Activated CD8-positive, alpha-beta T cell treated with anti-CD3 and anti-CD28 coated beads for 36 hours (primary cell): ENCODE measurements at regions not wholly inside any gene's neighbourhood (a gene's known extent, or its start where the extent isn't known, plus 50 kb on each side); places are given as distances from the start of the nearest gene placed in this dataset.
"Not testable (repeated sequence)": the region's sequence is repeated elsewhere in the genome, so short reads cannot be mapped to it uniquely, and the experiment has no call there.

Source experiments
- ATAC-seq: fragments of 200-7000 bp; cut with Tn5 transposase; one replicate; pipeline ENCODE4 v1.10.0; 2021; ENCODE audit warnings: mild to moderate bottlenecking, moderate library complexity
- CTCF ChIA-PET: fragments of 350-600 bp; sonication (Branson Sonifier 250); formaldehyde crosslinking; loops from one replicate; lab custom pipeline; 2021; ENCODE audit warnings: antibody characterized with exemption; lab: Charles Lee
- POLR2A ChIA-PET: fragments of 350-600 bp; sonication (Branson Sonifier 250); formaldehyde crosslinking; loops from one replicate; lab custom pipeline; 2021; ENCODE audit warnings: antibody characterized with exemption; lab: Charles Lee
- DNase-seq: peaks from one replicate; pipeline ENCODE4 v3.0.0-alpha.2; 2020
- H3K27ac Mint-ChIP-seq: one replicate; pipeline ENCODE4 v1.8.0; 2021; ENCODE audit warnings: mild to moderate bottlenecking, mixed read lengths
- H3K27me3 Mint-ChIP-seq: one replicate; pipeline ENCODE4 v1.8.0; 2021; ENCODE audit warnings: mixed read lengths
- H3K36me3 Mint-ChIP-seq: one replicate; pipeline ENCODE4 v1.8.0; 2021; ENCODE audit warnings: low read depth, mixed read lengths
- H3K4me1 Mint-ChIP-seq: one replicate; pipeline ENCODE4 v1.8.0; 2021; ENCODE audit warnings: low read depth, mixed read lengths
- H3K4me3 Mint-ChIP-seq: one replicate; pipeline ENCODE4 v1.8.0; 2021; ENCODE audit warnings: mild to moderate bottlenecking, moderate library complexity, mixed read lengths
- H3K9me3 Mint-ChIP-seq: one replicate; pipeline ENCODE4 v1.8.0; 2021; ENCODE audit warnings: mixed read lengths
- CTCF ChIP-seq: fragments of 200-600 bp; IDR thresholded peaks from one replicate; pipeline ENCODE4 v1.8.0; 2022; ENCODE audit warnings: antibody characterized with exemption, mild to moderate bottlenecking
- intact Hi-C: fragments of 100-400 bp; cut with micrococcal nuclease; formaldehyde crosslinking; loops from one replicate; pipeline ENCODE4 v1.10.0; 2022

- Mint-ChIP-seq H3K27me3 (no peaks in the 10 kb centered on the region), H3K27ac (no peak overlapping the region), H3K9me3 (peaks cover 10% of the 10 kb centered on the region), H3K4me3 (no peak overlapping the region), H3K36me3 (no peaks in the 10 kb centered on the region), H3K4me1 (no peaks in the 10 kb centered on the region)
- no peak for DNase-seq
- TF ChIP-seq CTCF: no peak
- intact Hi-C loops: no loop called here
- ChIA-PET POLR2A (no interaction called here), CTCF (no interaction called here)
- no peak for ATAC-seq
Observed at GRCh38 chr5:125244531-125244930, 498.1 kb upstream of the ZNF608 start.

- Mint-ChIP-seq H3K9me3 (peaks cover 12% of the 10 kb centered on the region), H3K27me3 (no peaks in the 10 kb centered on the region), H3K4me3 (no peak overlapping the region), H3K27ac (no peak overlapping the region), H3K36me3 (no peaks in the 10 kb centered on the region), H3K4me1 (no peaks in the 10 kb centered on the region)
- no peak for TF ChIP-seq CTCF
- DNase-seq: no peak
- ChIA-PET POLR2A (no interaction called here), CTCF (no interaction called here)
- intact Hi-C loops: no loop called here
- no peak for ATAC-seq
Observed at GRCh38 chr5:125245216-125245615, 498.8 kb upstream of the ZNF608 start.

GRCh38 chr5:125249400-125249799 lies 503.0 kb upstream of the ZNF608 start:
- POLR2A ChIA-PET: no interaction called here
- Mint-ChIP-seq H3K4me1 (no peaks in the 10 kb centered on the region), H3K27ac (no peak overlapping the region), H3K9me3 (peaks cover 6% of the 10 kb centered on the region), H3K27me3 (no peaks in the 10 kb centered on the region), H3K4me3 (no peak overlapping the region), H3K36me3 (no peaks in the 10 kb centered on the region)
- TF ChIP-seq CTCF: no peak
- DNase-seq: no peak
- CTCF ChIA-PET: interaction anchor here (1.2 kb wide), 1 partner anchor 1040 kb away, joined by 3 read pairs; no protein-coding TSS in a partner anchor
- ATAC-seq: no peak
- intact Hi-C loops: no loop called here

- TF ChIP-seq CTCF: no peak
- no peaks in the 10 kb centered on the region for H3K27me3 Mint-ChIP-seq
- no peak overlapping the region for H3K4me3 Mint-ChIP-seq
- POLR2A ChIA-PET: no interaction called here
- DNase-seq: no peak
- intact Hi-C loops: no loop called here
- no peaks in the 10 kb centered on the region for H3K36me3 Mint-ChIP-seq
- CTCF ChIA-PET: no interaction called here
- H3K27ac Mint-ChIP-seq: no peak overlapping the region
- H3K9me3 Mint-ChIP-seq: peaks cover 11% of the 10 kb centered on the region
- H3K4me1 Mint-ChIP-seq: no peaks in the 10 kb centered on the region
- ATAC-seq: no peak
Observed at GRCh38 chr5:125251703-125252102, 505.3 kb upstream of the ZNF608 start.

- DNase-seq, POLR2A ChIA-PET, H3K4me1 Mint-ChIP-seq, CTCF ChIA-PET, H3K27me3 Mint-ChIP-seq, H3K36me3 Mint-ChIP-seq, intact Hi-C loops, H3K27ac Mint-ChIP-seq, H3K9me3 Mint-ChIP-seq, H3K4me3 Mint-ChIP-seq, ATAC-seq: not testable (repeated sequence)
Observed at GRCh38 chr5:125253634-125254033, 507.2 kb upstream of the ZNF608 start.

- DNase-seq: no peak
- Mint-ChIP-seq H3K27me3 (no peaks in the 10 kb centered on the region), H3K36me3 (no peaks in the 10 kb centered on the region), H3K9me3 (peaks cover 10% of the 10 kb centered on the region), H3K4me3 (no peak overlapping the region), H3K27ac (no peak overlapping the region), H3K4me1 (no peaks in the 10 kb centered on the region)
- ATAC-seq: no peak
- intact Hi-C loops: no loop called here
- CTCF ChIA-PET: no interaction called here
- POLR2A ChIA-PET: no interaction called here
- no peak for TF ChIP-seq CTCF
Observed at GRCh38 chr5:125254267-125254666, 507.8 kb upstream of the ZNF608 start.
